ENCODE measurements at regions not wholly inside any gene's neighbourhood (a gene's known extent, or its start where the extent isn't known, plus 50 kb on each side); places are given as distances from the start of the nearest gene placed in this dataset.
A peak's percentile ranks its signal among the peaks of the same experiment; 100 is the strongest.
"Not testable (repeated sequence)": the region's sequence is repeated elsewhere in the genome, so short reads cannot be mapped to it uniquely, and the experiment has no call there.

DNA sequence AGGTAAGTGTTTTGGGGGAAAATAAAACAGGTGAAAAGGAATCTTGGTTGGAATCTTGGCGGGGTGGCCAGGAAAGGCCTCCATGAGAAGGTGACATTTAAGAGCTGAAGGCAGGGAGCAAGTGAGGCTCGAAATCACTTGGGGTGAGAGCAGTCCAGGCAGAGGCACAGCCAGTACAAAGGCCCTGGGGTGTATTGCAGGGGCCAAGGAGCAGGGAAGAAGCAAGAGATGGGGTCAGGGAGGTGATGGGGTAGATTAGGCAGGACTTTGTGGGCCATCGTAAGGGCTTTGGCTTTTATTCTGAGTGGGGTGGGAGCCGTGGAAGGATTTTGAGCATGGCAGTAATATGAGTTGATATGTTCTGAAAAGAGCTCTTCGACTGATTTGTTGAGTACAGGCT, 551.1 kb downstream of the MN1 start:
- no peak for DNase-seq (ENCODE audit: low read depth, low spot score)
- Mint-ChIP-seq H3K27me3 (ENCODE audit: low read depth) (no peaks in the 10 kb centered on the region), H3K36me3 (ENCODE audit: low read depth) (peaks cover 4% of the 10 kb centered on the region), H3K9me3 (peaks cover 1% of the 10 kb centered on the region), H3K4me3 (no peak overlapping the region), H3K4me1 (peaks cover 21% of the 10 kb centered on the region), H3K27ac (ENCODE audit: unreplicated experiment) (no peak overlapping the region)
- TF ChIP-seq, protein P1, sequence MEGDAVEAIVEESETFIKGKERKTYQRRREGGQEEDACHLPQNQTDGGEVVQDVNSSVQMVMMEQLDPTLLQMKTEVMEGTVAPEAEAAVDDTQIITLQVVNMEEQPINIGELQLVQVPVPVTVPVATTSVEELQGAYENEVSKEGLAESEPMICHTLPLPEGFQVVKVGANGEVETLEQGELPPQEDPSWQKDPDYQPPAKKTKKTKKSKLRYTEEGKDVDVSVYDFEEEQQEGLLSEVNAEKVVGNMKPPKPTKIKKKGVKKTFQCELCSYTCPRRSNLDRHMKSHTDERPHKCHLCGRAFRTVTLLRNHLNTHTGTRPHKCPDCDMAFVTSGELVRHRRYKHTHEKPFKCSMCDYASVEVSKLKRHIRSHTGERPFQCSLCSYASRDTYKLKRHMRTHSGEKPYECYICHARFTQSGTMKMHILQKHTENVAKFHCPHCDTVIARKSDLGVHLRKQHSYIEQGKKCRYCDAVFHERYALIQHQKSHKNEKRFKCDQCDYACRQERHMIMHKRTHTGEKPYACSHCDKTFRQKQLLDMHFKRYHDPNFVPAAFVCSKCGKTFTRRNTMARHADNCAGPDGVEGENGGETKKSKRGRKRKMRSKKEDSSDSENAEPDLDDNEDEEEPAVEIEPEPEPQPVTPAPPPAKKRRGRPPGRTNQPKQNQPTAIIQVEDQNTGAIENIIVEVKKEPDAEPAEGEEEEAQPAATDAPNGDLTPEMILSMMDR (conservative IDR thresholded peaks at IDR 0.05) = no peak

- no peak for DNase-seq (ENCODE audit: low read depth, low spot score)
- TF ChIP-seq, protein P1 (conservative IDR thresholded peaks at IDR 0.05) = no peak
- peaks cover 6% of the 10 kb centered on the region for H3K9me3 Mint-ChIP-seq
- no peak overlapping the region for H3K27ac Mint-ChIP-seq (ENCODE audit: unreplicated experiment)
- no peaks in the 10 kb centered on the region for H3K27me3 Mint-ChIP-seq (ENCODE audit: low read depth)
- peaks cover 17% of the 10 kb centered on the region for H3K4me1 Mint-ChIP-seq
- no peak overlapping the region for H3K4me3 Mint-ChIP-seq
- H3K36me3 Mint-ChIP-seq (ENCODE audit: low read depth) = peaks cover 7% of the 10 kb centered on the region
Measured at GRCh38 chr22:27250886-27251285, 550.7 kb downstream of the MN1 start.

DNA sequence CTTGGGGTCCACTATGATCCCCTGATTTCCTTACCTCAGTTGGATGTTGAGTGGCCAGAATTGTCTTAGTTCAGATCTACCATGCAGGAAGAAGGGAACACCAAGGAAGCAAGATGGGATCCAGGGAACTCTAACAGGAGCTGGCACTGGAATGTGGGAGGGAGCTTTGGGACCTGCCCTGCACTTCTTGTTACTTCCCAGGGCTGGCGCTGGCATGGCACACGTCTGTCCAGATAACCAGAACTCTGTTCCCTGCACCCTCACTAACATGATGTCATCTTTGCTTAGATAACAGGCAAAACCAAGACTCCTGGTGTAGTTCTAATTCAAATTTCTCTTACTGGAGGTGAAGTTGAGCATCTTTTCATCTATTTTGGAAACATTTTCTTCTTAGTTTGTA, 550.0 kb downstream of the MN1 start:
- Mint-ChIP-seq H3K36me3 (ENCODE audit: low read depth) (peaks cover 7% of the 10 kb centered on the region), H3K9me3 (peaks cover 6% of the 10 kb centered on the region), H3K4me3 (no peak overlapping the region), H3K4me1 (peaks cover 15% of the 10 kb centered on the region), H3K27ac (ENCODE audit: unreplicated experiment) (no peak overlapping the region), H3K27me3 (ENCODE audit: low read depth) (no peaks in the 10 kb centered on the region)
- TF ChIP-seq, protein P1 (conservative IDR thresholded peaks at IDR 0.05) = no peak
- no peak for DNase-seq (ENCODE audit: low read depth, low spot score)

DNA sequence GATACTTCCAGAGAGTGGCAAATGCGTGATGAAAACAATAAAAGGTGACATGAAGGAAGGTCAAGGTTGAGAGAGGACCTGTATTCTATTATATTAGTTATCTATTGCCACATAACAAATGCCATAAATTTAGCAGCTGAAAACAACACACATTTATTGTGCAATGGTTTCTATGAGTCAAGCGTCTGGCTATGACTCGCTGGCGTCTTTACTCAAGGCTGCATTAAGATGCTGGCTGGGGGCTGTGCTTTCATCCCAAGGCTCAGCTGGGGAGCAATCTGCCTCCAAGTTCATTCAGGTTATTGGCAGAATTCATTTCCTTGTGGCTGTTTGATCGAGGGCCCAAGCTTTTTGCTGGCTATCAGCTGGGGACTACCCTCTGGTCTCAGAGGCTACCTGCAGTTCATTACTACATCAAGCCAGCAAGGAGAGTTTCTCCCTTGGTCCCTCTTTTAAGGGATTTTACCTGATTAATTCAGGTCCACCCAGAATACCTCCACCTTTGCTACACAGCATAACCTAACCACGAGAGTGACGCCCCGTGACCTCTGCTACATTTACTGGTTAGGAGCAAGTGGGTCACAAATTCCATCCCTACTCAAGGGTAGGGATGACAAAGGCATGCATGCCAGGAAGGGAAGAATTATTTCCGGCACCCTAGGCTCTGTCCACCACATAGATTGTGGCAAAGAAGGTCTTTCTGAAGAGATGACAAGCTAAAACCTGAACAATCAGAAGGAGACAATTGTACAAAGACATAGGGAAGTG, 549.1 kb downstream of the MN1 start:
- Mint-ChIP-seq H3K9me3 (peaks cover 6% of the 10 kb centered on the region), H3K4me3 (no peak overlapping the region), H3K4me1 (peaks cover 6% of the 10 kb centered on the region), H3K27me3 (ENCODE audit: low read depth) (no peaks in the 10 kb centered on the region), H3K27ac (ENCODE audit: unreplicated experiment) (peak overlapping the region; percentile 32), H3K36me3 (ENCODE audit: low read depth) (peaks cover 7% of the 10 kb centered on the region)
- TF ChIP-seq, protein P1 (conservative IDR thresholded peaks at IDR 0.05) = no peak
- DNase-seq (ENCODE audit: low read depth, low spot score) = no peak

DNA sequence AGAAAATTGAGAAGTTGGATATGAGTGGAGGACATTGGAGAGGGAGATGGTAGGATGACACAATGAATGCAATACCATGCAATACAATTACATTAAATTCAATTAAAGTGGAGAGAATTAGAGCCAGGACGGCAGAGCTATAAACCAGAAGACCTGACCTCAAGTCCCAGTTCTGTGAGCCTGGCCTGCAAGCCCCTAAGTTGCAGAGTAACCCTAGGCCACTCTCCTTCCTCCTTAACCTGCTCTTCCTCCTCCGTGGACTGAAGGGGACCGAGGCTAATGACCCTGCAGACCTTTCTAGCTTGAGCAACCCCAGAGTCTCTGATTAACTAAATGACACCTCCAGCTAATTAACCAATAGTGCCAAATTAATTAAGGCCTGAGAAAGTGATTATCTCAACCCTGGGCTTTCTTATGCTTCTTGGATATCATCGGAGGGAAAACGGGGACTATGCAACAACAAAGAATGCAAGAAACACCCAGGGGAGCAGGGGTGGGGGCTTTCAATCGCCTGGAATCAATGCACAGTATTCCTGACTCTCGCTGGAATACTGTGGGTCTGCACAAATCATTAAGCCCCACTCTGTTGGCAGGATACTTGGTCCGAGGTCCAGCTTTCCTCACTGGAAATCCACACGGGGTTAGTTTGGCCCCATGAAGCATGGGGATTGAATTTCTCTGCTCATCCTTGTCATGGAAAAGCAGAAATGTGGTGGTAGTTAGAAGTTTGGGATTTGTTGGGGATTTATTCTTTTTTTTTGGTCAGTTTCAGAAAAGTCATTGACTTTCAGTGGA, 548.3 kb downstream of the MN1 start:
- H3K9me3 Mint-ChIP-seq = peaks cover 6% of the 10 kb centered on the region
- no peak overlapping the region for H3K4me3 Mint-ChIP-seq
- H3K36me3 Mint-ChIP-seq (ENCODE audit: low read depth) = peaks cover 7% of the 10 kb centered on the region
- no peak for DNase-seq (ENCODE audit: low read depth, low spot score)
- H3K27me3 Mint-ChIP-seq (ENCODE audit: low read depth) = no peaks in the 10 kb centered on the region
- H3K27ac Mint-ChIP-seq (ENCODE audit: unreplicated experiment) = no peak overlapping the region
- H3K4me1 Mint-ChIP-seq = no peaks in the 10 kb centered on the region
- TF ChIP-seq, protein P1 (conservative IDR thresholded peaks at IDR 0.05) = no peak

DNA sequence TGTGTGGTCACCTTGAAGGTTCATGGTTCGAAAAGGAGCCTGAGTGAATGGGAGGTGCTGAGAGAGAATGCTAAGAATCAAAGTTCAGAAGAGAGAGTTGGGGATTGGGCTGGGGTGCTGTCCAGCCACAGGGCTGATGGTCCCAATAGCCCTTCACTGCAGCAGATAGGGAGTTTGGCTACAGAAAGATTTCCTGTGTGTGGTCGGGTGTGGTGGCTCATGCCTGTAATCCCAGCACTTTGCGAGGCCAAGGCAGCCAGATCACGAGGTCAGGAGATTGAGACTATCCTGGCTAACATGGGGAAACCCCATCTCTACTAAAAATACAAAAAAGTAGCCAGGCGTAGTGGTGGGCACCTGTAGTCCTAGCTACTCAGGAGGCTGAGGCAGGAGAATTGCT, 547.5 kb downstream of the MN1 start:
- not testable (repeated sequence) for H3K36me3 Mint-ChIP-seq (ENCODE audit: low read depth); H3K27me3 Mint-ChIP-seq (ENCODE audit: low read depth); DNase-seq (ENCODE audit: low read depth, low spot score); H3K27ac Mint-ChIP-seq (ENCODE audit: unreplicated experiment); H3K4me3 Mint-ChIP-seq; H3K4me1 Mint-ChIP-seq; H3K9me3 Mint-ChIP-seq
